GM19043 (cell line): ENCODE measurements at regions not wholly inside any gene's neighbourhood (a gene's known extent, or its start where the extent isn't known, plus 50 kb on each side); places are given as distances from the start of the nearest gene placed in this dataset.

Experiments
- ATAC-seq: cut with Tn5 transposase; IDR thresholded peaks from one replicate; pipeline ENCODE4 v1.9.1; 2021; ENCODE audit warnings: low read depth; ENCODE audit not compliant: unreplicated experiment

DNA sequence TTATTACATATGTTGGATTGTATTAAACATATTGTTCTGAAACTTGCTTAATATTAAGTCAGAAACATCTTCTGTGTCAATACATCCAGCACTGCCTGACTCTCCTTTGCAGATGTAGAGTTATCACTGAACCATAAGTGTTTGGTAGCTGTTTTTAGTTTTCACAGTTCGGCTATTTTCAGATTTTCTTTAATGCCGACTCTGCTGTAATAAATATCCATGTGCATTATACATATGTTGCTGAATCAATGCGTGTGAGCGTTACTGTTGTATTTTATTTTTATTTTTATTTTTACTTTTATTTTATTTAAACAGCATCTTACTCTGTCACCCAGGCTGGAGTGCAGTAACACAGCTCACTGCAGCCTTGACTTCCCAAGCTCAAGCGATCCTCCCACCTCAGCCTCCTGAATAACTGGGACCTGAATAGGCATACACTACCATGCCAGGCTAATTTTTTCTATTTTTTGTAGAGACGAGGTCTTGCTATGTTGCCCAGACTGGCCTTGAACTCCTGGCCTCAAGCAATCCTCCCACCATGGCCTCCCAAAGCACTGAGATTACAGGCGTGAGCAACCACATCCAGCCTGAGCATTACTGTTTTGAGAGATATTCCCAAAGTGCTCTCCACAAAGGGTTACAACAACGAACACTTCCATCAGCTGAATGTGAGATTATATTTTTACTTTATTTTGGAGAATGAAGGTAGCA lies 50.7 kb upstream of the NOCT start:
- ATAC-seq = no peak

DNA sequence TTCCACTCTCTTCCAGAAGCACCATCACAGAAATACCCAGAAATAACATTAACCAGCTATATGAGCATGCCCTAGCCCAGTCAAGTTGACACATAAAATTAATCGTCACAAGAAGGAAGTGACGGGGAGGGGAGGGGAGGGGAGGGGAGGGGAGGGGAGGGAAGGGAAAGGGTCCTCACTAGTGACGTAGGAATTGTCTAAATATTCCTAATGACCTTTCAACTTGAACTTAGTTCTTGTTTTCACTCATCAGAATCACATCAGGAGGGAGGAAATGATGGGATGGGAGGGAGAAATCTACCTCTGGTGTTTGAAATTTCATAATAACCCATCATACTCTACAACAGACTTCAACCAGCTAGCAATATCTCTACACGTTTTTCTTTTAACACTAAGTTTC lies 52.2 kb upstream of the NOCT start:
- no peak for ATAC-seq

DNA sequence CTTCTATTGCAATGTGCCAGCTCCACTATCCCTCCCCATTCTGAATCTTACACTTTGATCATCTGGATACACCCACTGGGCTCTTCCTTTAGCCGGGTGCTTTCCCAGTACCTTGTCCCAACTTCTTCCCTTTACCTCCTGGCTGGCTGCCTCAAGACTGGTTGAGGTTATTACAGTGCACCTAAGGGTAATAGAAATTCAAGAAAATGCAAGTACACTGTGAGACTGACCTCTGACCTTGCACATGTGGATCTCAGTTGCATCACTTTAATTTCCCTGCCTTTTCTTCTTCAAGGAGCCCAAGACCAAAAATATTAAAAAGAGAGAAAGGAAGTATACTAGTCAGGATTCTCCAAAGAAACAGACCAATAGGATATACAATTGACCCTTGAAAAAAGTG lies 53.9 kb upstream of the NOCT start:
- no peak for ATAC-seq

DNA sequence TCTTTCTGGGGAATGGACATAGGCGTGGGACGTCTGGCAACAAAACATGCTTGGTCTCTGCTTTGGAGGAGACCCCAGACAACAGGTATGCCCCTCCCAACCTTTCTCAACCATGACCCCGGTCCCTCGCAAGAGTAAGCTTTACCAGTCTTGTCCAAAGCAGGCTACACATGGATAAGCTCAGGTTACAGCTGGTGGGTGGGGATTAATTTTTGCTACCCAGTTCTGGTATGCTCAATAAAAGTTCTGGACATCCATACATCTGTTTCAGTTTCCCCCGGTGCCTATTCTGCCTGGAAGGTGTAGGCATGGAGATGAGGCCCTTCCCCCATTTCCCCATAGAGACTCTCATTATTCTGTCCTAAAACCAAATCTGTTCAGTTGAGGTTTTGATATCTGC lies 54.5 kb upstream of the NOCT start:
- no peak for ATAC-seq

DNA sequence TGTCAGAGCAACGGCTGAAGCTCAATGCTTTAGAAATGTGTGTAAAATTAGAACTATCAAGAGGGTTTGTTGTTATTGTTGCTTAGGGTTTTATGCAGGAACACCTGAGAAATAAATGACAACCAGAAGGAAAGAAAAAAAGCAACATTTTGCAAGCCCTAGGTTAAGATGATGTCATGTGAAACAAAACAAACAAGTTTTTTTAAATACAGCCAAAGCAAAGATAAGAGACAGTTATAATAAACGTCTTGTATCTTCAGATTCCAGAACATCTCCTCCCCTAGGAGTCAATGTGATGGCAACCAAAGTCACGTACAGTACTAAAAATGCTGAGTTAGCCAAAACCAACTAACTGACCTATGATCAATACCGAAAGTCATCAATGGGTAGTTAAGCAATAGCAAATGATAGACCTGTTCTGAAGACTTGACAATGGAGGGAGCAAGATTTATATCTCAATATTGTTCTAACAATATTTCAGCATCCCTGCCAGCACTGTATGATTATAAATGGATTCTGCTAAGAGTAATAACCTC lies 55.3 kb upstream of the NOCT start:
- no peak for ATAC-seq

DNA sequence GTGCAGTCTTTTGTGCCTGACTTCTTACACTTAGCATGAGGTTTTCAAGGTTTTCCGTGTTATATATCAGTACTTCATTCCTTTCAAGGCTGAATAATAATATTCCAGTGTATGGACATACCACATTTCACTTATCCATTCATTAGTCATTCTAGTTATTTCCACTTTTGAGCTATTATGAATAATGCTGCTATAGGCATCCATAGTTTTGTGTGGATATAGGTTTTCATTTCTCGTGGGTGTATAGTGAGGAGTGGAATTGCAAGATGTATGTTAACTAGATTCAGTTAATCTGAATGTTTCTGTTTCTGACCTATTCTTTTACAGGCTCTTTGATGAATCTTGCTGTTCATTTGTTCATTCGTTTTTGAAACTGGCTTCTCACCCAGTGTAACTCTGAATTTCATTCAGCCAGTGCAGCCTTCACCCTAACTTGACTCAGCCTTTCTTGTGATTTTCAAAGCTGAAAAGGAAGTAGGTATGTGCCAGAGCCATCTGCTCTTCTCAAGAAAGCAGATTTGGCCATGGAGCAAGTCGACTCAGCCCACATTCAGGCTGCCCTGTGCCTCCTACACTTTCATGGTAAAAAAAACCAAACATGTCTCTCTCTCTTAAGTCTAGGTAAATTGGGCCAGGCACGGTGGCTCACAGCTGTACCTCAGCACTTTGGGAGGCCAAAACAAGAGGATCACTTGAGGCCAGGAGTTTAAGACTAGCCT lies 56.3 kb upstream of the NOCT start:
- ATAC-seq = no peak

DNA sequence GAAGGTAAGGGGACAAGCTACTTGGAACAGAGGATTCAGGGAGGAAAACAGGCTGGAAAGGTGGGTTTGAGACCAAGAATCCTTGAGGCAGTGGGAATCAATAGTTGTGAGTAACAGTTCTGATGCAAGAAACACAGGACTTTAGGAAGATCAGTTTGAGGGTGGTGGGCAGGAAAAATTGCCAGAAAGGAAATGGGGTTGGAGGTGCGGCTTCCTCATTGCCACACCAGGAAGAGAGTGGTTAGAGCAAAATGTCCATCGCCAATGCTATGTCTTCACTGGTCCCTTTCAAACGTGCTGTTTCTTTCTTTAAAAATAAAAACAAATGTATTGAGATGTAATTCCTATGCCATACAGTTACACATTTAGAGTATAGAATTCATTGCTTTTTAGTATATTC lies 57.1 kb upstream of the NOCT start:
- ATAC-seq = no peak

DNA sequence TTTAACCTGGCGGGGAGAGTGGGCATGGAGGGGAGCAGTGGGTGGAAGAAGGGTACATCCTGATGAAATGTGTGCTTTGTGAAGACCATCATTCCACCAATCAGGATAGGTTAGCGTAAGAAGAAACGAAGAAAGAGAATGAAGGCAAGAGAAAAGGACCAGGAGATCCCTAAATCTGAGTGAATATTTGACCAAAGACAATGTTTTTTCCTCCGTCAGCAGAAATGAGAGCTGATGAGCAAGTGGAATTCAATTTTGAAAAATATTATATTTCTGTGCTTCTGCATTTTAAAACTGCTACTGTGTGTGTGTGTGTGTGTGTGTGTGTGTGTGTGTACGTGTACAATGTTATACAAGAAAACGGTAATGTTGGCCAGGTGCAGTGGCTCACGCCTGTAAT lies 58.3 kb upstream of the NOCT start:
- ATAC-seq = no peak

DNA sequence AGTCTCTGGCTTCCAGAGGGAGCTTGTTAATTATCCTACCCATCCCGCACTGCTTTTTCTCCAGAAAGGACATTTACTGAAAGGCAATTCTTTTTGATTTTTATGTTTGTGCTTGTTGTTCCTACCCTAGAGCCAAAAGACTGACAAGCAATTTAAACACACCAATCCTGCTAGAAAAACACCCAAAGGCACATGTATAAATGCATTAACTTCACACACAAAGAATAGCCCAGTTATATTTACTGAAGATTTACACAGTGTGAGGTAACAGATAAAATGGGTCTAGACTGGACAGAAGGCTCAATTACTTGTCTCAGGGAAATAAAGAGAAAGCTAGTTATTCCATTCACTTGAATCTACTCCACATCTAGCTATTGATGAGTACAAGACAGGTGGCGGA lies 61.2 kb upstream of the NOCT start:
- ATAC-seq = no peak

DNA sequence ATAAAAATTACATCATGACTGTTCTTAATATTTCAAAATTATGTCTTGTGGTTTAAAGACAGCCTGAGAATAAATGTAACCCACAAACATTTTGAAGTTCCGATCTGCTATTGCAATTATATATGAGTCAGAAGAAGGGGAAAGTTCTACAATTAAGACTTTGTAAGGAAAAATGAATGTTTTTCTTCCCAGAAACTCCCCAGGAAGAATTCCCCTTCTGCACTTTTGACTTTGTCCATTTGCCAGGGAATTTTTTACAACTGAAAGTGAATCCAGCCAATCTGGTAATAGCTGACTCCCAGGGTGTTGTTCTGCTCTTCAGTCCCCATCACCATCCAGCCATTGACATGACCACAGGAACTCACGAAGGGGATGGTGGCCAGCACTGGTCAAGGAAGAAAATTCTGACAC lies 61.6 kb upstream of the NOCT start:
- no peak for ATAC-seq

DNA sequence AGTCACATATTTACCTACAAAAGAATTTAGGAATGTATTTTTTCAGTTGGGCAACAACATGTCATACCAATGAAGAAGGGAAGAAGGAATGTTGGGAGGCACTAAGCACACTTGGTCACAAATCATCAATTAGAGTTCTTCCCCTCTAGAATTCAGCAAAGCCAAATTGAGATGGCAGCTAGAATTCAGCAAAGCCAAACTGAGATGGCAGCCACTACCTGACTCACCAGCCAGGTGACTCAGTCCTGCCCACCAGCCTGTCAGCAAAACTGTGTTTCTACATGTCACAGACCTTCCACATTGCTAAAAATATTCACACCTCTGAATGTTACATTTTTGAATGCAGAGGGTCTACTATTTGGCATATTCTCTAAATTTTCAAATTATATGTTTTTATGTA lies 63.2 kb upstream of the NOCT start:
- no peak for ATAC-seq

DNA sequence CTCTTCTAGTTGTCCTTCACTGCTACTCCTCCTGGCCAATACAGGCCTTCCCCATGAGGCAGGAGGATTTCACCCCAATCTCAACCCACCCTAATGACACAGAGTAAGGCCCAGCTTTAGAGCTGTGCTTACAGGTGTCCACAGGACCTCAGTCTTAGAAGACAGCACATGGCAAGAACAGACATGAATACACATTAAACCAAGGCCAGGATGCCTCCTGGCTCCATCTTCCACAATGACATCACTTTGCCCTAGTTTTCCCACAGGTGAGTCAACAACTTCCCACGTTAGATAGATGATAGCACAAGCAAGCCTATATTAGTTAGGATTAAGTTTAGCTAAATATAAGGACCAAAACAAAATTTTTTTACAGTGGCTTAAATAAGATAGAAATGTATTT lies 63.8 kb upstream of the NOCT start:
- ATAC-seq = no peak

DNA sequence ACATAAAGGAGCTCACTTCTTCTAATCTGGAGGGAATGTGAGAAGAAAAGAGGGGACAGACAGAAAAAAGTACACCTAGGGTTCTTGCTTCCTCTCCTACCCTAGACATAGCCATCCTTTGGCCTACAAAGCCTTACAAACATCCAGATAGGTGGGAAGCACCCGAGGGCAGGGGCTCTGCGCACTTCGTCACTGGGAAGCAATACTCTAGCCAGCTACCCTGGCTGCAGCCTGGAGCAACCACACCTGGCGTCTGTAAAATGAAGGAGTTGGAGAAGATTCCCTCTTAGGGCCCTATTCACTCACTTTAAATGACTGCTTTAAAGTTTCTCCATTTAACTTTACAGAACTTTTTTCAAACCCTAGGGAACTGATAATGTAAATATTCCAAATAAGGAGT lies 65.7 kb upstream of the NOCT start:
- no peak for ATAC-seq

DNA sequence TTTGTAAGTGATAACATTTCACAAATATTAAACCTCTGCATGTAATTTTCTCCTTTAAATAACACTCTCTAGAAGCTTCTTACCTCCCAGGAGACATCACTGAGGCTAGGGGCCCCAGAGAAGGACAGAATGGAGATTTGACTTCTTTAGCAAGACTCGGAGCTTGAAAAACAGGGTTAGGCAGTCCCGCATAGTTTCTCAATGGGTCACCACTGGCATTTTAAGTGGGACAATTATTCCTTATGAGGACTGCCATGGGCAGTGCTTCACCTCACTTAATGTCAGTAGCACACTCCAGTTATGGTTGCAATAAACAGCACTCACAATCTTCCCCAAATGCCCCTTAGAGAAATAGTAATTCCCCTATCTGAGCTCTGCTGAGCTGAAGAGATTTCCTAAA lies 66.7 kb upstream of the NOCT start:
- ATAC-seq = no peak

DNA sequence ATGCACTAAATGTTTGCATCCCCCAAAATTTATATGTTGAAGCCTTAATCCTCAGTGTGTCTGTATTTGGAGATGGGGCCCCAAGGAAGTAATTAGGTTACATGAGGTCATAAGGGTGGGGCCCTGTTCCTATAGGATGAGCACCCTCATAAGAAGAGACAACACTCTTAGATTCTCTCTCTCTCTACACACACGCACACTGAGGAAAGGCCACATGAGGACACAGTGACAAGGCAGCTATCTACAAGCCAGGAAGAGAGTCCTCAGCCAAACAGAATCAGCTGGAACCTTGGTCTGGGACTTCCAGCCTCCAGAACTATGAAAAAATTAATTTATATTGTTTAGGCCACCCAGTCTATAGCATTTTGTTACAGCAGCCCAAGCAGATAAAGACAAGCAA lies 69.3 kb upstream of the NOCT start:
- ATAC-seq = no peak

DNA sequence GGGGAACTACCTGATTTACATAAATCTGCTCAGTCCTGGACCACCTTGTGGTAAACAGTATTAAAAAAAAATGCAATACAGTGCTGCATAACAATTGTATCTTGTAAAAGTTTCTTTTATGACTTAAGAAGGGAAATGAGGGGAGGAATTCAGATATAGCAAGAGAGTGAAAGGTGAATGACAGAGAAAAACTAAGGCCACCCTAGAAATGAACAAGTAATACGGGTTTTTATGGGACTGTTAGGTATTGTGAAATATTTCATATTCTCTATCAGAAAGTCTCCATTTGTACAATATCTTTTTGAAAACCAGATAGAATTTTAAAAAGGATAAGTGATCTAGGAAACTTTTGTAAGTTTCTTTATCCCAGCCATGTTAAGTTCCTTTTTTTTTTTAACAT lies 69.7 kb upstream of the NOCT start:
- ATAC-seq = no peak

DNA sequence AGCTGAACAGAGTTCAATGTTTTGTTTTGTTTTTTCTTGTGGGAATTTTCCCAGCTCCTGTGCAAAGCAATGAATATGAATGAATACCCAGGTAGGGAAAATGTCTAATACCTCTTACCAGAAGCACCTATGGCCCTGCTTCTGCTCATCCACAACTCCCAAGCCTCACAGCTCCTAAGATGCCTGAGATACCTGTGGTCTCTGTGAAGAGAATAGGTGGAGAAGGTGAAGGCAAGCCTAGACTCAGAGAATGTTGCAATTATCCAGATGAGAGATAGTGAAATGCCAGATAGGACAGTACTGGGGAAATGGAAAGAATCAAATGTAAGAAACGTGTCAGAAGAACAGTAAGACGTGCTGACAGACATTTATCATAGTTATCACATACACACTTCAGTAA lies 70.2 kb upstream of the NOCT start:
- no peak for ATAC-seq

DNA sequence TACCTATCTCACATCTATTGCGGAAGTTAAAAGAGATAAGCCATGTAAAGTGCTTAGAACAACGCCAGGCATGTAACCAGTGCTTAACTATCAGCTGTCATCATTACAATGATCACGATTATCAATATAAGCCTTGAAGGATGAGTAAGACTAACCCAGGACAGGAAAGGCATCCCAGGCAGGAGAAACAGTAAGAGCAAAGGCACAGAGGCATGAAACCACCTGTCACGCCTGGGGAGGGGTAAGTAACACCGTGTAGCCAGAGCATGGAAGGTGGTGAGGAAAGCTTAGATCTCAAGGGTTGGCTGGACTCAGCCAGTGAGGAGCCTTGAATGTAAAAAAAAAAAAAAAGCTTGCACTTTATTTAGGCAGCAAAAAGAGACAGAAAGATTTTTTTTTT lies 71.7 kb upstream of the NOCT start:
- no peak for ATAC-seq

DNA sequence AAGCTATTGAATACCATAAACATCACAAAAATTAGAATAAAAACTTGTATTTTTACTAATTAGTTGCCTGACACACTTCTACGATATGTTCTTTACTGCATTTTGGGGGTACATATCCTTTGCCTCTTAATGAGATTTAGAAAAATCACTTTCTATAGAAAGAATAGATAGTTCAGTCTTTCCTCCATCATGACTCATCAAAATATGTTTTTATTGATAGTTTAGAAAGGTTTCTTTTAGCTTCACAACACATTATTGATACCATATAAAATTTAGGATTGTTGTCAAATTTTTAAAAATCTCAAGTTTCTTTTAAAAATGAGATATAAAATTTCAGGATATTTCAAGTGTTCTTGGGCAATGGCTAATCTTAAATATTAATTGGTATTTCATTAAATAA lies 74.5 kb upstream of the NOCT start:
- no peak for ATAC-seq

DNA sequence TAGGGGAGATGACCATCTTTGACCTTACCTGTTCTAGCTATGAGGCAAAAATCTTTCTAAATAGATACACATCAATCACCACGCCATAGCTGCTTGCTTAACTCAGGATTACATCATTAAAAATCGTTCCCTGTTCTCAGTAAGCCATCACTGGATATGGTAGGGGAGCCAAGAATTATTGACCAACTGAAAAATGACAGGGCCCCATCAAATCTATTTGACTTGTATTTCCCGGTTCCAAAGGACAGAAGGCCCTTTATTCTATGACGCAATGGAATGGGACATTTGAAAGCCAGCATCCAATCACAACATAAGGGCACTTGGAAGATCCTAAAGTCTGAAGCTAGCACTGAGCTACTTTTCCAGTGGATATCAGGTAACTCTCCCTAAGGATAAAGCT lies 75.6 kb upstream of the NOCT start:
- ATAC-seq = no peak

DNA sequence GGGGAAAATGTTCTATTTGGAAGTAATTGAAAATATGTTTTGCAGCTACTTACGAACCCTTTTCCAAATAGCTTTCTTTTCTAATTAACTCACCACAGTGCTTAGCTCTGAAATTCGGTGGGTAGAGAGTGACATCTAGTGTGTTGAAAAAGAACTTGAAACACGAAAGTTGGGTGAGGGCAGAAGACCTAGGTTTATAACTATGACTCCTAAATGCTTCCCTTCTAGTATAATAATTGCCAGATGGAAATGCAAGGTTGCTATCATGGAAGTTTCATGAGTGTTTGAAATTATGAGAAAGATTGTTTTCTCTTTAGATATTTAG lies 77.3 kb upstream of the NOCT start:
- ATAC-seq = peak; percentile 71

DNA sequence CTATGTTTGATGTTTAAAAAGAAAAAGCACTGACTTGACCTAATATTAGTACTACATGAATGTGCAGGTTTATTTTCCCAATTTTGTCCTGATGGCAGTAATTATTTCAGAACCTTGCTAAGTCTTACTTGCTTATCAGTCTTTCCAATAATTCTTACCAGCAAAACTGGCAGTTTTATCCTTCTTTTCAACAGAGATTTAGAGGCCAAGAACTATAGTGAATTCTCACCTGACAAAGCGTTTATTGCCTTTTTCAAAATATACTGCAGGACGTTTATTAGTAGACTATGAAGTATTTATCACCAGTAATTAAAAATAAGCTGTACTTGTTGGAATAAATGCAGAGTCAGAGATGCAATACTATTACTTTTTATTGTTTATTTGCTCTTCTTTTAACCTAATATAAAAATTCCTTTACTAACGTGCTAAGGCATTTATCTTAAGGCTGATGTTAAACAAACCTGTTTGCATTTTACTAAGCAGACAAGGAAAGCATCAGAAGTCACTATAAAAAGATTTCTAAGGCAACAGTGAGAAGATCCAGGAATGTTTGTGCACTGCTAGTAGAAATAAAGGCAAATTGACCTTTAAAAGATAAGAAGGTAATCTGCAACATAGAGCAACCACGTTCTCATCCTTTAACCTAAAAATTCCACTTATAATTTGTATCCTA lies 80.3 kb upstream of the NOCT start:
- ATAC-seq = no peak
